ENCODE measurements at regions not wholly inside any gene's neighbourhood (a gene's known extent, or its start where the extent isn't known, plus 50 kb on each side); places are given as distances from the start of the nearest gene placed in this dataset.

DNA sequence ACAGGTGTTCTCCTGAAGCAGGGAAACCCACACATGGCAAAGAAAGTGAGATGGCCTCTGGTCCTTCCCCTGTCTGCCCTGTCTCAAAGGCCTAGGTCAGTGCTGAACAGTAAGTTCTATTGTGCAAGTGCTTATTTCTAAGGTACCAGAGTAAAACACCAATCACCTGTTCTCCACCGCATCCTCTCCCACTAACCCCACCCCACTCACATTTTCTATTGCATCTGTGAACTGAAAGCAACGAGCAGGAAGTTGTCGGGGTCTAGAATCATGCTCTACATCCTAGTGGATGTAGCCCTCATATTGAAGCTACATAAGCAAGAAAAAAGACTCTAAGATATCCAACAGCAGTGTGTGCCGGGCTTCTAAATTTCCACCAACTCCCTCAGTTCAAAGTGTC is 265.9 kb downstream of the ENC1 start:
- ChIA-PET CTCF (interaction anchor here (1.0 kb wide), 1 partner anchor 37 kb away, joined by 3 read pairs; no protein-coding TSS in a partner anchor), POLR2A (no interaction called here)
- Histone ChIP-seq H3K4me3 (ENCODE audit: low read depth, low read length) (no peak overlapping the region), H3K4me1 (ENCODE audit: control insufficient read depth, insufficient read depth, low read length) (peaks cover 10% of the 10 kb centered on the region), H3K27ac (ENCODE audit: extremely low read depth, low read depth, low read length) (peak overlapping the region; percentile 29; the same call in 1 of the 2 replicates), H3K9me3 (ENCODE audit: control insufficient read depth, insufficient read depth, low read depth, low read length) (no peaks in the 10 kb centered on the region), H3K36me3 (ENCODE audit: control insufficient read depth in 2 of 2, insufficient read depth in 1 of 2, low read length in 2 of 2) (no peaks in the 10 kb centered on the region)
- TF ChIP-seq SCRT1 (tag by site-specific recombination; IDR thresholded peaks at IDR 0.05; ENCODE audit: borderline replicate concordance): 0 out of 2 replicates have a peak, but pooled peaks have one; percentile 15
- no peak for TF ChIP-seq BCL11A (tag by site-specific recombination; IDR thresholded peaks at IDR 0.05; ENCODE audit: low read depth)
- TF ChIP-seq ZNF426 (tag by site-specific recombination; IDR thresholded peaks at IDR 0.05): no peak
- no peak for TF ChIP-seq ZNF610 (tag by site-specific recombination; IDR thresholded peaks at IDR 0.05; ENCODE audit: borderline replicate concordance)
- TF ChIP-seq ZNF704 (tag by site-specific recombination; IDR thresholded peaks at IDR 0.05): no peak

DNA sequence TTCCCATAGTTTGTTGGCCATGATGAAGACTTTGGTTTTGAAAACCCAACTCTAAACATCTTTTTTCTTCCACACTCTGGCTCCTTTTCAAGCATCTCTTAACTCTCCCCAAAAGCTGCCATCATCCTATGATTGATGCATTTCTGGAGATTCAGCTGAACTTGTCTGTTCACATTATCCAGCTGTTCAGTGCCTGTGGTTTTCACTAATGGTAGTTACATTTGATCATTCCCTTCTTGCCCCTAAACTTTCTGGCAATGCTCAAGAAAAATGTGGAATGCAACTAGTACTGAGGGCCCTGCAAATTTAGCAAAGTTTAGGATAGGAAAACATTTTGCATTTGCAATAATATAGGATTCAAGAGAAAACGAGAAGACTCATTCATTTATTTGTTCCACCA is 267.5 kb downstream of the ENC1 start:
- ChIA-PET CTCF (interaction anchor here (0.6 to 1.1 kb wide), 3 partner anchors 10 to 923 kb away, joined by 3 read pairs; no protein-coding TSS in a partner anchor), POLR2A (no interaction called here)
- no peaks in the 10 kb centered on the region for H3K9me3 ChIP-seq (ENCODE audit: control insufficient read depth, insufficient read depth, low read depth, low read length)
- no peak overlapping the region for H3K27ac ChIP-seq (ENCODE audit: extremely low read depth, low read depth, low read length)
- H3K4me3 ChIP-seq (ENCODE audit: low read depth, low read length): no peak overlapping the region
- TF ChIP-seq ZNF350 (tag by site-specific recombination; IDR thresholded peaks at IDR 0.05): no peak
- TF ChIP-seq ZNF549 (tag by site-specific recombination; IDR thresholded peaks at IDR 0.05): no peak
- no peak for TF ChIP-seq ZNF692 (tag by site-specific recombination; IDR thresholded peaks at IDR 0.05)
- no peak for TF ChIP-seq ZNF624 (tag by site-specific recombination; IDR thresholded peaks at IDR 0.05)
- TF ChIP-seq ZNF677 (tag by site-specific recombination; IDR thresholded peaks at IDR 0.05): no peak
- TF ChIP-seq ZNF473 (tag by site-specific recombination; IDR thresholded peaks at IDR 0.05): no peak
- no peak for TF ChIP-seq ZNF623 (tag by site-specific recombination; IDR thresholded peaks at IDR 0.05)
- no peak for TF ChIP-seq ZNF621 (tag by site-specific recombination; IDR thresholded peaks at IDR 0.05)
- no peak for TF ChIP-seq ZNF37A (tag by site-specific recombination; IDR thresholded peaks at IDR 0.05)
- TF ChIP-seq ZNF777 (tag by site-specific recombination; IDR thresholded peaks at IDR 0.05; ENCODE audit: borderline replicate concordance): no peak
- no peak for TF ChIP-seq ZNF16 (tag by site-specific recombination; IDR thresholded peaks at IDR 0.05; ENCODE audit: low read depth)
- TF ChIP-seq ZBTB17 (tag by site-specific recombination; IDR thresholded peaks at IDR 0.05): no peak
- no peak for TF ChIP-seq EGR2 (tag by site-specific recombination; IDR thresholded peaks at IDR 0.05; ENCODE audit: low read depth)
- H3K4me1 ChIP-seq (ENCODE audit: control insufficient read depth, insufficient read depth, low read length): peaks cover 10% of the 10 kb centered on the region
- H3K36me3 ChIP-seq (ENCODE audit: control insufficient read depth in 2 of 2, insufficient read depth in 1 of 2, low read length in 2 of 2): no peaks in the 10 kb centered on the region

- ChIA-PET POLR2A (no interaction called here), CTCF (interaction anchor here (0.8 to 1.1 kb wide), 2 partner anchors 10 to 923 kb away, joined by 3 read pairs; no protein-coding TSS in a partner anchor)
- H3K9me3 ChIP-seq (ENCODE audit: control insufficient read depth, insufficient read depth, low read depth, low read length): no peaks in the 10 kb centered on the region
- H3K4me3 ChIP-seq (ENCODE audit: low read depth, low read length): no peak overlapping the region
- no peaks in the 10 kb centered on the region for H3K36me3 ChIP-seq (ENCODE audit: control insufficient read depth in 2 of 2, insufficient read depth in 1 of 2, low read length in 2 of 2)
- no peak overlapping the region for H3K27ac ChIP-seq (ENCODE audit: extremely low read depth, low read depth, low read length)
- TF ChIP-seq, protein P1, sequence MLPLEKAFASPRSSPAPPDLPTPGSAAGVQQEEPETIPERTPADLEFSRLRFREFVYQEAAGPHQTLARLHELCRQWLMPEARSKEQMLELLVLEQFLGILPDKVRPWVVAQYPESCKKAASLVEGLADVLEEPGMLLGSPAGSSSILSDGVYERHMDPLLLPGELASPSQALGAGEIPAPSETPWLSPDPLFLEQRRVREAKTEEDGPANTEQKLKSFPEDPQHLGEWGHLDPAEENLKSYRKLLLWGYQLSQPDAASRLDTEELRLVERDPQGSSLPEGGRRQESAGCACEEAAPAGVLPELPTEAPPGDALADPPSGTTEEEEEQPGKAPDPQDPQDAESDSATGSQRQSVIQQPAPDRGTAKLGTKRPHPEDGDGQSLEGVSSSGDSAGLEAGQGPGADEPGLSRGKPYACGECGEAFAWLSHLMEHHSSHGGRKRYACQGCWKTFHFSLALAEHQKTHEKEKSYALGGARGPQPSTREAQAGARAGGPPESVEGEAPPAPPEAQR (tag by site-specific recombination; IDR thresholded peaks at IDR 0.05): no peak
- TF ChIP-seq ZNF335 (tag by site-specific recombination; conservative IDR thresholded peaks at IDR 0.05) (no peak), ZNF140 (tag by site-specific recombination; IDR thresholded peaks at IDR 0.05) (no peak), ZNF473 (tag by site-specific recombination; IDR thresholded peaks at IDR 0.05) (no peak), ZSCAN30 (tag by site-specific recombination; IDR thresholded peaks at IDR 0.05) (no peak), ZFP37 (tag by site-specific recombination; IDR thresholded peaks at IDR 0.05) (no peak), ZNF202 (tag by site-specific recombination; IDR thresholded peaks at IDR 0.05; ENCODE audit: borderline replicate concordance) (no peak), ZEB2 (tag by site-specific recombination; IDR thresholded peaks at IDR 0.05) (no peak)
- H3K4me1 ChIP-seq (ENCODE audit: control insufficient read depth, insufficient read depth, low read length): peaks cover 10% of the 10 kb centered on the region
These were observed 267.9 kb downstream of the ENC1 start for GRCh38 chr5:74372502-74373064.

All from HEK293 (cell line).